GM10248 (cell line): ENCODE measurements at regions not wholly inside any gene's neighbourhood (a gene's known extent, or its start where the extent isn't known, plus 50 kb on each side); places are given as distances from the start of the nearest gene placed in this dataset.

ENCODE experiments used
- CTCF ChIA-PET: fragments of 300-600 bp; sonication (Branson Sonifier 250); formaldehyde crosslinking; extraction: SDS; loops from one replicate; lab custom pipeline; 2021; ENCODE audit warnings: antibody characterized with exemption; lab: Yijun Ruan, JAX
- POLR2A ChIA-PET: fragments of 350-650 bp; sonication (Branson Sonifier 250); formaldehyde crosslinking; extraction: SDS; loops from one replicate; lab custom pipeline; 2020; ENCODE audit warnings: antibody characterized with exemption; lab: Yijun Ruan, JAX
- DNase-seq: peaks from one replicate; pipeline ENCODE4 v3.0.0; 2012; ENCODE audit errors: extremely low spot score
- CTCF ChIP-seq: IDR thresholded peaks from 2 replicates; pipeline ENCODE4 v1.5.1; 2012; ENCODE audit warnings: mild to moderate bottlenecking, low read depth; ENCODE audit errors: extremely low read depth, missing control alignments, control extremely low read depth

DNA sequence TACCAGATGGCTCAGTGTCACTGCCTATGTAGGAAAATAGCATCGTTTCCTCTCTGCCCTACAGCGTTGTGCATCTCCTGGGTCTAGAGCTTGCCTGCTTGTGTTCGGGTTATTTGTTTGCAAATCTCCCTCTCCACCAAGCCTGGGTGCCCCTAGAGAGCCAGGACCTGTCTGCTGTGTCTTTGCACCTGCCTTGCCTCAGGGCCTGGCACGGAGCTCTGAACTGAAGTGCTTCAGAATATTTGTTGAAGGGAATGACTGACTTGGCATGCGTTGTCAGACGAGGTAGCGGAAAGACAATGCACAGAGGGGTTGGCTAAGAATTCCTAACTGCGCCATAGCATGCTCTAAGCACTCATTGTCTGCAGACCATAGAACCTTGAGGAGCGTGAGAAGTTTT lies 263.4 kb downstream of the FGF9 start:
- no peak for TF ChIP-seq CTCF
- no peak for DNase-seq
- ChIA-PET CTCF (interaction anchor here (1.0 to 1.6 kb wide), 2 partner anchors 10 to 13 kb away, joined by 3 read pairs; no protein-coding TSS in a partner anchor), POLR2A (no interaction called here)

DNA sequence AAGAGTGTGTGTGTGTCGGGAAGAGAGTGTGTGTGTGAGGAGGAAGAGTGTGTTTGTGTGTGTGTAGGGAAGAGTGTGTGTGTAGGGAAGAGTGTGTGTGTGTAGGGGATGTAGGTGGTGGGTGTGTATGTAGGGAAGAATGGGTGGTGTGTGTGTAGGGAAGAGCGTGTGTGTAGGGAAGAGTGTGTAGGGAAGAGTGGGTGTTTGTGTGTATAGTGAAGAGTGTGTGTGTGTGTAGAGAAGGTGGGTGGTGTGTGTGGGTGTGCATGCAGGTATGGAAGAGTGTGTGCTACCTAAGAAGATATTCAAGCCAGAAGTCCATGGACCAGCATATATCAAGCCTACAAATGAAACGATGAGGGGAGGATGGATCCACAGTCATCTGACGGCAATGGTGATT lies 265.8 kb downstream of the FGF9 start:
- POLR2A ChIA-PET: no interaction called here
- DNase-seq: no peak
- TF ChIP-seq CTCF: no peak
- CTCF ChIA-PET: no interaction called here

DNA sequence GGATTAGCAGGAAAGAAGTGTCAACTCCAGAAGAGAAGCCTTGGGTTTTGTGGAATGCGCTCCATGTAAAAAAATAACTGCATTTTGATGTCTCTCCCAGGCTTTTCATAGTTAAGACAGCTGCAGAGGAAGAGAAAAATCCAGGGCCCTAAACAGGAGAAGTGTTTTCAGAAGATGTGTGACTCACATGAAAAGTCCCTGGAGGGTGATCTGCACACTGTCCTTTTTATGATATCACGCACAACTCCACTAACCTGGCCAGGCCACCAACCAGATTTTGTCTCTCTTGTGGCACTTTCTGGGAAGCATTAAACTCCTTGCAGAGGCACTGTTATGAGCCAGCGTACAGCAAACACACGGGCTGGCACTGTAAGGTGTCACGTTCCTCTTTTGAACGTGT lies 267.3 kb downstream of the FGF9 start:
- ChIA-PET CTCF (no interaction called here), POLR2A (no interaction called here)
- no peak for DNase-seq
- TF ChIP-seq CTCF: no peak

DNA sequence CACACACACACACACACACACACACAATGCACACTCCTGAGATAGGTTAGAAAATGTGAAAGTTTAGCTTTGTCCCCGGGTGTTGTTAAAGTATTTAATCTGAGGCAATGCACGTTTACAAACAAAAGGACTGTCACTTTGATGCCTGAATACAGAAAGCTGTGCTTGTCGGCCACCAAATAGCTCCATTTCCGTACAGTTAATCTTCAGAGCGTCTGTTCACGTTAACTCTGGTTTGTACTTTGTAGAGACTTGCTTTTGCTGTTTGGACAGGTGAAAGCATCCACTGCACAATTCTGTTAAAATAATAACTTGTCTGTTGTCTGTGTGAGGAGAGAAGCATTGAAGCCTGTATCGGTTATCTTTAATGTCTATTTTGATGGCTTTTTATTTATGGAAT lies 267.8 kb downstream of the FGF9 start:
- no peak for TF ChIP-seq CTCF
- ChIA-PET CTCF (no interaction called here), POLR2A (no interaction called here)
- DNase-seq: no peak

- TF ChIP-seq CTCF: no peak
- POLR2A ChIA-PET: no interaction called here
- CTCF ChIA-PET: no interaction called here
- DNase-seq: no peak
Measured at GRCh38 chr13:21942061-21942460, 271.2 kb downstream of the FGF9 start.

- ChIA-PET CTCF (no interaction called here), POLR2A (no interaction called here)
- TF ChIP-seq CTCF: no peak
- no peak for DNase-seq
Measured at GRCh38 chr13:21944610-21945009, 273.7 kb downstream of the FGF9 start.

DNA sequence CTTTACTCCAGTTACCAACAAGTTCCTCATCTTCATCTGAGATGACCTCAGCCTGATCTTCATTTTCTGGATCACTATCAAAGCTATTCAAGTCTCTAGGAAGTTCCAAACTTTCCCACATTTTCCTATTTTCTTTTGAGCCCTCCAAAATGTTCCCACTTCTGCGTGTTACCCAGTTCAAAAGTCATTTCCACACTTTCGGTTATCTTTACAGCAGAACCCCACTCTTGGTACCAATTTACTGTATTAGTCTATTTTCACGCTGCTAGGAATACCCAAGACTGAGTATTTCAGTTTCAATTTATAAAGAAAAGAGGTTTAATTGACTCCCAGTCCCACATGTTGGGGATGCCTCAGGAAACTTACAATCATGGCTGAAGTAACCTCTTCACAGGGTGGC lies 274.3 kb downstream of the FGF9 start:
- no peak for TF ChIP-seq CTCF
- CTCF ChIA-PET: no interaction called here
- no peak for DNase-seq
- POLR2A ChIA-PET: no interaction called here
